OCI-LY3 (cell line): ENCODE measurements at regions not wholly inside any gene's neighbourhood (a gene's known extent, or its start where the extent isn't known, plus 50 kb on each side); places are given as distances from the start of the nearest gene placed in this dataset.

Experiments used
- H2AFZ ChIP-seq: fragments of 200-600, 300-600 bp; shearing (Covaris generic); 2 replicates; pipeline ENCODE4 v1.6.0; 2014; ENCODE audit warnings: antibody characterized with exemption, low read depth, low read length
- H3K27ac ChIP-seq: fragments of 200-600, 300-600 bp; sonication (generic); 2 replicates; pipeline ENCODE4 v1.5.1; 2014; ENCODE audit warnings: mild to moderate bottlenecking, low read length, moderate library complexity, mixed read lengths
- H3K27me3 ChIP-seq: fragments of 200-600, 300-600 bp; sonication (generic); 2 replicates; pipeline ENCODE4 v1.6.1; 2014; ENCODE audit warnings: low read depth, low read length, mixed read lengths
- H3K36me3 ChIP-seq: fragments of 200-600, 300-600 bp; sonication (generic); replicated peaks from 2 replicates; pipeline ENCODE3; 2014; ENCODE audit warnings: low read depth, low read length, mixed read lengths
- H3K4me1 ChIP-seq: fragments of 300-600, 200-600 bp; sonication (generic); 2 replicates; pipeline ENCODE4 v1.6.1; 2014; ENCODE audit warnings: low read length, mixed read lengths
- H3K4me2 ChIP-seq: fragments of 200-600, 300-600 bp; sonication (generic); 2 replicates; pipeline ENCODE4 v1.6.1; 2014; ENCODE audit warnings: low read length, mixed read lengths
- H3K4me3 ChIP-seq: fragments of 300-600, 200-600 bp; sonication (generic); 2 replicates; pipeline ENCODE4 v1.5.1; 2014; ENCODE audit warnings: antibody characterized with exemption, mild to moderate bottlenecking, low read length, moderate library complexity
- H3K79me2 ChIP-seq: fragments of 300-600, 200-600 bp; shearing (Covaris generic); 2 replicates; pipeline ENCODE4 v1.6.1; 2014; ENCODE audit warnings: mild to moderate bottlenecking, low read length, mixed read lengths
- H3K9ac ChIP-seq: fragments of 300-600, 200-600 bp; shearing (Covaris generic); 2 replicates; pipeline ENCODE4 v1.6.0; 2014; ENCODE audit warnings: mild to moderate bottlenecking, low read length, moderate library complexity
- H3K9me3 ChIP-seq: fragments of 200-600, 300-600 bp; shearing (Covaris generic); 2 replicates; pipeline ENCODE4 v1.6.1; 2014; ENCODE audit warnings: low read length, mixed read lengths; ENCODE audit not compliant: insufficient read depth
- H4K20me1 ChIP-seq: fragments of 200-600, 300-600 bp; sonication (generic); 2 replicates; pipeline ENCODE4 v1.6.1; 2016; ENCODE audit warnings: low read length, mixed read lengths; ENCODE audit not compliant: insufficient read depth
- CTCF ChIP-seq: fragments of 200-600, 300-600 bp; sonication (generic); IDR thresholded peaks from 2 replicates; pipeline ENCODE4 v1.5.1; 2014; ENCODE audit warnings: antibody characterized with exemption, low read length, low read depth
- EZH2phosphoT487 ChIP-seq: fragments of 200-600 bp; shearing (Covaris generic); IDR thresholded peaks from 2 replicates; pipeline ENCODE4 v1.6.1; 2018; ENCODE audit warnings: antibody characterized with exemption, mixed run types, low read depth

- H3K36me3 ChIP-seq = no peaks in the 10 kb centered on the region
- no peaks in the 10 kb centered on the region for H3K9me3 ChIP-seq
- no peaks in the 10 kb centered on the region for H4K20me1 ChIP-seq
- H3K27ac ChIP-seq = no peak overlapping the region
- no peaks in the 10 kb centered on the region for H3K4me1 ChIP-seq
- H3K27me3 ChIP-seq = peaks cover 3% of the 10 kb centered on the region
- H3K9ac ChIP-seq = no peak overlapping the region
- no peak overlapping the region for H3K4me2 ChIP-seq
- no peak overlapping the region for H2AFZ ChIP-seq
- no peaks in the 10 kb centered on the region for H3K79me2 ChIP-seq
- H3K4me3 ChIP-seq = no peak overlapping the region
- TF ChIP-seq EZH2phosphoT487 (no peak), CTCF (no peak)
Observed at GRCh38 chr10:3595736-3596135, 189.3 kb downstream of the KLF6 start.

DNA sequence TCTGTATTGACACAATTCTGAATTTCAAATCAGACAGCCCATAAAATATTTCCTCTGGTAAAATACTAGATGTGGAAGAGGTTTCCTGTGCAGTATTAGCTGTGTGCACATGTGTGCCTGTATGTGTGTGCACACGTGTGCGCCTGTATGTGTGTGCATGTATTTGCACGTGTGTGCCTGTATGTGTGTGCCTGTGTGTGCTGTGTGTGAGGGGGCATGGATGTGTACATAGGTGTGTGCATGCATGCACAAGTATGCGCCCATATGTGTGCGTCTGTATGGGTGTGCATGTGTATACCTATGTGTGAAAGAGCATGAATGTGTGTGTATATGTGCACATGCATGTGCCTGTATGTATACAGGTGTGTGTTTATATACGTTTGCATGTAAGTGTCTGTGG, 191.4 kb downstream of the KLF6 start:
- Histone ChIP-seq H3K36me3 (no peaks in the 10 kb centered on the region), H4K20me1 (no peaks in the 10 kb centered on the region), H3K4me1 (no peaks in the 10 kb centered on the region), H3K79me2 (no peaks in the 10 kb centered on the region), H3K9me3 (no peaks in the 10 kb centered on the region), H3K4me2 (no peak overlapping the region), H3K27ac (no peak overlapping the region), H2AFZ (no peak overlapping the region), H3K9ac (no peak overlapping the region), H3K27me3 (peaks cover 6% of the 10 kb centered on the region), H3K4me3 (no peak overlapping the region)
- TF ChIP-seq EZH2phosphoT487 = no peak
- no peak for TF ChIP-seq CTCF

DNA sequence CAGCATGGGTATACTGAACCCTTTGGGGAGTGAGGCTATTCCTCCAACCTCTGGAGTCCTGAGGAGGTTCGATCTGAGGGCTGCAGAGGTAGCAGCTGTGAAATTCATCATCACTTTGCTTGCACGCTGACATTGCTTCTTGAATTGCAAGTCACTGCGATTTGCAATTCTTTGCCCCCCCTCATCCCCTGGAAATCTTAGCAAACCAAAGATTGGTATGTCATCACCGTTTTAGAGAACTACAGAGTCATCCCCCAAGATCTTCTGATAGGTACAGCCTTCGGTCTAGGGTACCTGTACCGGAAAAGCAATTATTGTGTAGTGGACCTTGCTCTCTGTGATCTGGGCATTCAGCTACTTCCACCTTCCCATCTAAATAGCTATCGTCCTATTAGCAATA, 192.6 kb downstream of the KLF6 start:
- H3K4me3 ChIP-seq = no peak overlapping the region
- no peaks in the 10 kb centered on the region for H3K9me3 ChIP-seq
- no peak overlapping the region for H2AFZ ChIP-seq
- H3K4me1 ChIP-seq = no peaks in the 10 kb centered on the region
- no peak overlapping the region for H3K9ac ChIP-seq
- no peaks in the 10 kb centered on the region for H3K36me3 ChIP-seq
- H3K27ac ChIP-seq = no peak overlapping the region
- no peak for TF ChIP-seq EZH2phosphoT487
- TF ChIP-seq CTCF = no peak
- no peaks in the 10 kb centered on the region for H4K20me1 ChIP-seq
- peaks cover 6% of the 10 kb centered on the region for H3K27me3 ChIP-seq
- no peaks in the 10 kb centered on the region for H3K79me2 ChIP-seq
- H3K4me2 ChIP-seq = no peak overlapping the region

GRCh38 chr10:3588816-3589215, 196.2 kb downstream of the KLF6 start:
- Histone ChIP-seq H3K79me2 (no peaks in the 10 kb centered on the region), H3K27me3 (peaks cover 6% of the 10 kb centered on the region), H3K4me2 (no peak overlapping the region), H3K4me3 (no peak overlapping the region), H3K27ac (no peak overlapping the region), H3K9ac (no peak overlapping the region), H4K20me1 (no peaks in the 10 kb centered on the region), H2AFZ (no peak overlapping the region), H3K9me3 (no peaks in the 10 kb centered on the region), H3K4me1 (no peaks in the 10 kb centered on the region), H3K36me3 (no peaks in the 10 kb centered on the region)
- TF ChIP-seq EZH2phosphoT487 (no peak), CTCF (no peak)
